ENCODE measurements at regions not wholly inside any gene's neighbourhood (a gene's known extent, or its start where the extent isn't known, plus 50 kb on each side); places are given as distances from the start of the nearest gene placed in this dataset.

- TF ChIP-seq, protein P1, sequence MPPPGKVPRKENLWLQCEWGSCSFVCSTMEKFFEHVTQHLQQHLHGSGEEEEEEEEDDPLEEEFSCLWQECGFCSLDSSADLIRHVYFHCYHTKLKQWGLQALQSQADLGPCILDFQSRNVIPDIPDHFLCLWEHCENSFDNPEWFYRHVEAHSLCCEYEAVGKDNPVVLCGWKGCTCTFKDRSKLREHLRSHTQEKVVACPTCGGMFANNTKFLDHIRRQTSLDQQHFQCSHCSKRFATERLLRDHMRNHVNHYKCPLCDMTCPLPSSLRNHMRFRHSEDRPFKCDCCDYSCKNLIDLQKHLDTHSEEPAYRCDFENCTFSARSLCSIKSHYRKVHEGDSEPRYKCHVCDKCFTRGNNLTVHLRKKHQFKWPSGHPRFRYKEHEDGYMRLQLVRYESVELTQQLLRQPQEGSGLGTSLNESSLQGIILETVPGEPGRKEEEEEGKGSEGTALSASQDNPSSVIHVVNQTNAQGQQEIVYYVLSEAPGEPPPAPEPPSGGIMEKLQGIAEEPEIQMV (CRISPR knock-in tag; IDR thresholded peaks at IDR 0.05; ENCODE audit: low read depth) = no peak
- TF ChIP-seq, protein P2, sequence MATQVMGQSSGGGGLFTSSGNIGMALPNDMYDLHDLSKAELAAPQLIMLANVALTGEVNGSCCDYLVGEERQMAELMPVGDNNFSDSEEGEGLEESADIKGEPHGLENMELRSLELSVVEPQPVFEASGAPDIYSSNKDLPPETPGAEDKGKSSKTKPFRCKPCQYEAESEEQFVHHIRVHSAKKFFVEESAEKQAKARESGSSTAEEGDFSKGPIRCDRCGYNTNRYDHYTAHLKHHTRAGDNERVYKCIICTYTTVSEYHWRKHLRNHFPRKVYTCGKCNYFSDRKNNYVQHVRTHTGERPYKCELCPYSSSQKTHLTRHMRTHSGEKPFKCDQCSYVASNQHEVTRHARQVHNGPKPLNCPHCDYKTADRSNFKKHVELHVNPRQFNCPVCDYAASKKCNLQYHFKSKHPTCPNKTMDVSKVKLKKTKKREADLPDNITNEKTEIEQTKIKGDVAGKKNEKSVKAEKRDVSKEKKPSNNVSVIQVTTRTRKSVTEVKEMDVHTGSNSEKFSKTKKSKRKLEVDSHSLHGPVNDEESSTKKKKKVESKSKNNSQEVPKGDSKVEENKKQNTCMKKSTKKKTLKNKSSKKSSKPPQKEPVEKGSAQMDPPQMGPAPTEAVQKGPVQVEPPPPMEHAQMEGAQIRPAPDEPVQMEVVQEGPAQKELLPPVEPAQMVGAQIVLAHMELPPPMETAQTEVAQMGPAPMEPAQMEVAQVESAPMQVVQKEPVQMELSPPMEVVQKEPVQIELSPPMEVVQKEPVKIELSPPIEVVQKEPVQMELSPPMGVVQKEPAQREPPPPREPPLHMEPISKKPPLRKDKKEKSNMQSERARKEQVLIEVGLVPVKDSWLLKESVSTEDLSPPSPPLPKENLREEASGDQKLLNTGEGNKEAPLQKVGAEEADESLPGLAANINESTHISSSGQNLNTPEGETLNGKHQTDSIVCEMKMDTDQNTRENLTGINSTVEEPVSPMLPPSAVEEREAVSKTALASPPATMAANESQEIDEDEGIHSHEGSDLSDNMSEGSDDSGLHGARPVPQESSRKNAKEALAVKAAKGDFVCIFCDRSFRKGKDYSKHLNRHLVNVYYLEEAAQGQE (IDR thresholded peaks at IDR 0.05; ENCODE audit: borderline replicate concordance in 1 of 2, low read depth in 1 of 2, low read length in 2 of 2) = no peak; a peak in 1 of 4 replicates
- TF ChIP-seq PCBP2 (optimal IDR thresholded peaks at IDR 0.05; ENCODE audit: low read depth, low read length, poor library complexity, severe bottlenecking) (no peak), MTA3 (CRISPR knock-in tag; IDR thresholded peaks at IDR 0.05) (no peak), MYC (CRISPR knock-in tag; IDR thresholded peaks at IDR 0.05; ENCODE audit: borderline replicate concordance) (no peak), ZNF124 (CRISPR knock-in tag; IDR thresholded peaks at IDR 0.05) (no peak), EHMT2 (IDR thresholded peaks at IDR 0.05; ENCODE audit: borderline replicate concordance, low read depth, low read length) (peak; percentile 87; the same call in 1 of the 2 replicates), MXD3 (CRISPR knock-in tag; IDR thresholded peaks at IDR 0.05) (no peak), ZNF160 (CRISPR knock-in tag; IDR thresholded peaks at IDR 0.05) (no peak), FLYWCH1 (CRISPR knock-in tag; IDR thresholded peaks at IDR 0.05) (no peak), ZFYVE20 (CRISPR knock-in tag; IDR thresholded peaks at IDR 0.05; ENCODE audit: borderline replicate concordance, low read depth) (no peak), MEIS2 (CRISPR knock-in tag; IDR thresholded peaks at IDR 0.05) (no peak), ELF1 (CRISPR knock-in tag; IDR thresholded peaks at IDR 0.05) (no peak), ZNF451 (CRISPR knock-in tag; IDR thresholded peaks at IDR 0.05) (no peak), ZNF329 (CRISPR knock-in tag; IDR thresholded peaks at IDR 0.05; ENCODE audit: low read depth) (no peak), NFE2L2 (IDR thresholded peaks at IDR 0.05; ENCODE audit: low read length) (no peak), ZNF263 (CRISPR knock-in tag; IDR thresholded peaks at IDR 0.05) (no peak), ETV5 (CRISPR knock-in tag; IDR thresholded peaks at IDR 0.05; ENCODE audit: borderline replicate concordance) (no peak; the same call in 1 of the 2 replicates), CSRNP1 (CRISPR knock-in tag; IDR thresholded peaks at IDR 0.05) (no peak), KMT2B (CRISPR knock-in tag; IDR thresholded peaks at IDR 0.05) (no peak), ZNF234 (CRISPR knock-in tag; conservative IDR thresholded peaks at IDR 0.05) (no peak)
- TF ChIP-seq, protein P3, sequence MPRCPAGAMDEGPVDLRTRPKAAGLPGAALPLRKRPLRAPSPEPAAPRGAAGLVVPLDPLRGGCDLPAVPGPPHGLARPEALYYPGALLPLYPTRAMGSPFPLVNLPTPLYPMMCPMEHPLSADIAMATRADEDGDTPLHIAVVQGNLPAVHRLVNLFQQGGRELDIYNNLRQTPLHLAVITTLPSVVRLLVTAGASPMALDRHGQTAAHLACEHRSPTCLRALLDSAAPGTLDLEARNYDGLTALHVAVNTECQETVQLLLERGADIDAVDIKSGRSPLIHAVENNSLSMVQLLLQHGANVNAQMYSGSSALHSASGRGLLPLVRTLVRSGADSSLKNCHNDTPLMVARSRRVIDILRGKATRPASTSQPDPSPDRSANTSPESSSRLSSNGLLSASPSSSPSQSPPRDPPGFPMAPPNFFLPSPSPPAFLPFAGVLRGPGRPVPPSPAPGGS (CRISPR knock-in tag; IDR thresholded peaks at IDR 0.05) = no peak
These were observed 175.9 kb upstream of the FN1 start (continued) for GRCh38 chr2:215611609-215612386.

All from HepG2 (cell line).